ENCODE measurements at regions not wholly inside any gene's neighbourhood (a gene's known extent, or its start where the extent isn't known, plus 50 kb on each side); places are given as distances from the start of the nearest gene placed in this dataset.

DNA sequence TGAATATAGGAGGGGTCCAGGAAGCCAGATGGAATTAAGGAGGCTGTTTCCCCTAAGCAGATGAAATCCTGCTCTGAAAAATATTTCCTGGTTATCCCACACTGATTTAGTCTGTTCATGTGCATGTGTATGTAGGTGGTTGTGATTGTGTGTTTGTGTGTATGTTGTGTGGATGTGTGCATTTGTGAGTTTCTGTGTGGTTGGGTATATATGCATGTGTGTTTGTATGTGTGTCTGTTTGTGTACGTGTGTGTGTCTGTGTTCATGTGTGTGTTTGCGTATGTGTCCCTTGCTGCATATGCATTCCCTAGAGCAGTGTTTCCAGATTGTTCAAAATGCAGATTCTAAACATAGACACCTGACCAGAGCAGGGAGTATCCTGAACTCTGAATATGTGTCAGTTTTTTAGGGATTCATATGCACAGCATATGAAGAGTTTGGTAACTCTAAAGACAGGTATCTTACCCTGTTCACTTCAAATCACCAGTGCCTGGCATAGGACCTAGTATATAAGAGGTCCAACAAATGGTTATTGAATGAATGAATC, 239.8 kb downstream of the MAFB start:
- no peak for DNase-seq (ENCODE audit: low read depth in 2 of 2)

DNA sequence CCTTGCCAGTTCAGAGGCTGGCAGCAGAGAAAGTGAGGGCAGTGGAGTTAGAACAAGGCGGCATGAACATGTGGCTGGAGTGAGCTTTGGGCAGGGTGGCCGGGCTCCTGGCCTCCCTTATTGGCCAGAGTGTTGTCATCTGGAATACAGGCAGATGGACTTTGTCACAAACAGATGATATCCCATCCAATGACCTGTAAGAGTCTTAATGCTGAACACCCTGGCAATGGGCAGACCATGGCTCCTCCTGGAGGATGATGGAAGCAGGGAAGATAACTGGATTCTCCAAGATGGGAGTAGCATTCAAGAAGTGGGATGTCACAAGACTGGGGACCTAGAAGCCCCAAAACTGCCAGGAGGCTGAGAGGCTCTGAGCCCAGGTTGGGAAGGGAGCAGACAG, 242.1 kb downstream of the MAFB start:
- no peak for DNase-seq (ENCODE audit: low read depth in 2 of 2)

DNA sequence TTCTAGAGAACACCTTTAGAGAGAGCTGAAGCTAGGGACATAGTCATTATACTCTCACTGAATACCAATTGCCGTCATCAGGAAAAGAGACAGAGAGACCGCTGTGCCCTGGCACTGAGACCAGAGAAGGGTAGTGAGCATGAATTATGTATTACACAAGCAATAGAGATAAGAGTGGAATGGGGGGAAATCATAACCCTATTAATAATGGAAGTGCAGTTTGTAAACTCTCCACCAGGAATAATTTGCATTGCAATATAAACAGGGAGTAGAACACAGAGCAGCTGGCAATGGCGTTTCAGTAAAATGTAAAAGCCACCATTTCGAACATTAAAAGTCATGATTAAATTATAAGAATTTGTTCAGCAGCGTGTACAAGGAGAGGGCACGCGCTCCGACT, 244.5 kb downstream of the MAFB start:
- no peak for DNase-seq (ENCODE audit: low read depth in 2 of 2)

DNA sequence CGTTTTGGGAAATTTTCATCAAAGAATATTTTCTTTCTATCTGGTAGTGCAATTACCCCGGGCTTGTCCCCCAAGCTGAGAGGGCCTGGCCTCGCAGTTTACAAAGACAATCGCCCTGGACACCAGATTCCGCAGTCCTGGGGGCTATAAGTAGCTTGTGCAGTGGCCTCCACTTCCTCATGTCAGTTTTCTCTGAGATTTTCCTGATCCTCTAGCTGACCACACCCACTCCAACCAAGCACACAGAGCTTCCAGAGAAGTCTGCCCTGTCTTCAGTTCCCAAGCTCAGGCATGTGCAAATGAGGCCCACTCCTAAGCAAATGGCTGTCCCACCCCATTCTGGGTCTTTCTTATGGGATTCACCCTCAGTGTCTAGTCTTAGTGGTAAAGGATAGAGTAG, 245.3 kb downstream of the MAFB start:
- no peak for DNase-seq (ENCODE audit: low read depth in 2 of 2)

DNA sequence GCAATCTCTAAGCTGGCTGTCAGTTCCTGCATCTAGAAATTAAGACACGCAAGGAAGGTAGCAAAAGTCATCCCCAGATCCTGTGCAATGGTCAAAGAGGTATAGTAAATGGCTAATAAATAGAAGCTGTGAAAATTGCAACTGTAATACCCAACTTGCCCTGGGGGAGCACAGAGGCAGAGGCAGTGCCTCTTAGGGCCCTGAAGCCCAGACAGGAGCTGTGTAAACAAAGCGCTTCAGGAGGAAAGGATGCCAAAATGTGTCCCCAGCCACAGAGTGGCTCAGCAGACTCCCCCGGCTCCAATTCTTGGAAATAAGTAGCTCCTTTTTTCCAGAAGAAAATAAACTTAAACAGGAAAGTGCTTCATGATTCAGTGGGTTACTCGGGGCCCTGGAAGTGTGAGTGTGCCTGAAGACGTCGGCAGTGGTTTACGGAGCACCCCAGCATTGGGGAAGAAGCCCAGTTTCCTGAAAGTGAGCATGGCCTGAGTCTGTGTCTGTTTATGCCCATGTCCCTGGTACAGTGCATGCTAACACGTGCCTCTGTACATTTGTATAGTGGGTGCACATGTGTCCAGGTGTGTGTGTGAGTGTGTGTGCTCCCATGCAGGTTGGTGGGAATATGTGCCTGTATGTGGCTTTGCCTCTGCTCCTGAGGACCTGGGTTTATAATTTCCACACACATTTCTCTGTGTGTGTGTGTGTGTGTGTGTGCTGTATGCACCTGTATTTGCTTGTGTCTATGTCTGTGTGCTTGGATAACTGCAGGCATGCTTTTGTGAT, 246.7 kb downstream of the MAFB start:
- DNase-seq (ENCODE audit: low read depth in 2 of 2) = no peak

DNA sequence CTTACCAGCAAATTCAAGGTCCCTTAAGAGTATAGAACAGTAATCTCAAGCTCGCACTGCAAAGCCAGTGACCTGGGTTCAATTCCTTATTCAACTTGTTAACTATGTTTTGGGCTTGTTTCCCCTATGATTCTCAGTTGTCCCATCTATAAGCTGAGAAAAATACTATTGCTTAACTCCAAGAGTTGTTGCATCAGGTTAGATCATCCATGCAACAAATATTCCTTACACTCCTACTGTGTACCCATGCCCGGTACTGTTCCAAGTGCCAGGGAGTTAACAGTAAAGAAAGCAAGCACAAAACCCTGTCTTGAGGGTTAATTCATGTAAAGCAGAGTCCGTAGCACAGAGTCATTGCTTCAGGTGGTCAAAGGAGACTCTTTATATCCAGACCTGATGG, 247.3 kb downstream of the MAFB start:
- DNase-seq (ENCODE audit: low read depth in 2 of 2) = no peak

DNA sequence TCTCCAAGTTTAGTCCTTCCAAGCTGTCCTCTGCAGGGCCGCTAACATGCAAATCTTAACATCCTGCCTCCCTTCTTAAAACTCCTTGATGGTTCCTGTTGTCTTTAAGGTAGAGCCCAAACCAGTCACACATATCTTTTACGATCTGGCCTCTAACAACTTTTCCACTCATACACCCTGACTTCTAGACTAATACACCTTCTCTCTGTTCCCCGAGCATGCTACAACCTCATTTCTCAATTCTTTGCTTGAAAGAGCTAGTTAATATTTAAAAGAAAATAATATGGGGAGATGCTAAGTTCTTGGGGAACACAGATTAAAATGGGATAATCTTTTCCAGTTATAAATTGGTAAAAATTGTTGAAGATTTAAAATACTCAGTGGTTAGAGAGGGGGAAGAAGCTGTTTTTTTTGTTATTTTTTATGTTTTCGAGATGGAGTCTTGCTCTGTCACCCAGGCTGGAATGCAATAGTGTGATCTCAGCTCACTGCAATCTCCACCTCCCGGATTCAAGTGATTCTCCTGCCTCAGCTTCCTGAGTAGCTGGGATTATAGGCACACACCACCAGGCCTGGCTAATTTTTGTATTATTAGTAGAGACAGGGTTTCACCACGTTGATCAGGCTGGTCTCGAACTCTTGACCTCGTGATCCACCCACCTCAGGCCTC, 250.7 kb downstream of the MAFB start:
- DNase-seq (ENCODE audit: low read depth in 2 of 2) = no peak

DNA sequence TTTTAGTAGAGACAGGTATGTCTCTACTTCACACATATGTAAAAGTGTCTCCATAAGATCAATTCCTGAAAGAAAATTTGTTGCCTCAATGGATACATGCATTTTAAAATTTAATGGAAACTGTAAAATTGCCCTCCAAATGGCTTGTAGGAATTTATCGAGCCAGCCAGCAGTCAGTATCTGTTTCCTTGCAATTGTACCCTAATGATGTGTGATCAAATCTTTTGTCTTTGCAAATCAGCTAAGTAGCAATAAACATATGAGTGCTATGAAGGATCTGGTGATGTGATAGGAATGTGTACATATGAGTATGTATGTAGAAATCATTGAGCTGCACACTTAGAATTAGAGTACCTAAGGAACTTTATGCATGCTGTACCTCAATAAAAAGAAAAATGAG, 253.0 kb downstream of the MAFB start:
- no peak for DNase-seq (ENCODE audit: low read depth in 2 of 2)

DNA sequence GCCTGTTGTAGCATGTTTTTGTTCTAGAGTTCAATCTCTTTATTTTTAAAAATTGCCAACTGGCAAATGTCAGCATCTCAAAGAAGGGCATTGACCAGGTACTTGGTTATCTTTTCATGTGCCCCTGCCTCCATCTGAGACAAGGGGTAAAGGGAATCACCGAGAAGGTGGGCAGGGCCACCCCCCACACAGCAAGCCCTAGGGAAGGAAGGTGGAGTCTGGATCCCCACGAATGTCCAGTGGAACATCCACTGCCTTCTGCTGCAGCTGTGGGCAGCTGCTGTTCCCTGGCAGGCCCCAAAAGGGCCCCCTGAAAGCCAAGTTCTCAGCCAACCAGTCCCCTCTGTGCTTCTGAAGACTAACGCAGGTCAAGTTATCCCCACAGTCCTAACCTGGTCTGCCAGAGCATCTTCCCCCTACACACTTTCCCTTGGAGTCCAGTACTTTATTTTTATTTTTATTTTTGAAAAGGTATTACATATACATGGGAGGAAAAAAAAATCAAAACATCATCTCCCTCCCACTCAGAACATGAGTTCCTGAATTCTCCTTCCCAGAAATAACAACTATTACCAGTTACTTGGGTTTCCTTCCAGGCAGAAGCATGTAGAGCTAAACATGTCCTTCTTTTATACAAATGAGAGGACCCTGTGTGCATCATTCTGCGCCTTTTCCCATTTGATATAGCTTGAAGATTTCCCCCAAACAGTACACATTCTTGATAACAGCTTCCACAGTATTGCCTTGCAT, 253.7 kb downstream of the MAFB start:
- DNase-seq (ENCODE audit: low read depth in 2 of 2) = no peak

DNA sequence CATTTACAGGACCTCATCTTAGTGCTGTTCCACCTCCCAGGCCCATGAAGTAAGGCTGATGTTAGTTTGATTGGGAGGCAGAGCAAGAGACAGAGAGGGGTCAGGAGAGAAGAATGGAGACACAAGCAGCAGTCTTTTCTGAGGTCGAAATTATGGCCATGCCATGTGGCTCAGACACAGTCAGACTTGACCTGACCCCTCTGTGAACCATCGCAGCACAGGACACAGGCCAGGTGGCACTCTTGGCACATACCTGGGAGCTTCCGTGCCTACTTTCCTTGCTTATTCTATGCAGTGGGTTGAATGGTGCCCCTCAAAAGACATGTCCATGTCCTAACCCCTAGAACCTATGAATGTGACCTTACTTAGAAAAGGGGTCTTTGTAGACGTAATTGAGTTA, 254.9 kb downstream of the MAFB start:
- no peak for DNase-seq (ENCODE audit: low read depth in 2 of 2)

DNA sequence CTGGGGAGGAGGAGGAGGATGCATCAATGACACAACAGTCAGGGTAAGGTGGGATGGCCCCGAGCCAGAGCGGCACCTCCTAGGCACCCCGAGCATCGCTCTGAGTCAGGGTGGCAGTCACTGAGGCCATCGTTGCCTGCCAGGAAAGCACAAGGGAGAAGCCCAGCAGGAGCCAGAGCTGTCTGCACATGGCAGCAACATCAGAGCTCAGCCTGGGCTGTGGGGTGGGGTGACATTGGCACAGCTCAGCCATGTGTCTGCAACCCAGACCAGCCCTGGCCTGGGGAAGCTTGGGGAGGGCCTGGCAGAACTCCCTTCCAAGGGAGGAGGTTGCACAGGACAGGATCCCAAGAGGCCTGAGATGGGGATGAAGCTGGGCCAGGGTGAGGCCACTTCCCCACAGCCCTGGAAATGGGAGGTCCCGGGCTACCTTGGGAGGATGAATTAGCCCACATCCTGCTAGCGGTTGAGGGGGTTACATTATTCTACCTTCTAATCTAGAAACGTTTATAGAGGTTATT, 255.6 kb downstream of the MAFB start:
- DNase-seq (ENCODE audit: low read depth in 2 of 2) = no peak

DNA sequence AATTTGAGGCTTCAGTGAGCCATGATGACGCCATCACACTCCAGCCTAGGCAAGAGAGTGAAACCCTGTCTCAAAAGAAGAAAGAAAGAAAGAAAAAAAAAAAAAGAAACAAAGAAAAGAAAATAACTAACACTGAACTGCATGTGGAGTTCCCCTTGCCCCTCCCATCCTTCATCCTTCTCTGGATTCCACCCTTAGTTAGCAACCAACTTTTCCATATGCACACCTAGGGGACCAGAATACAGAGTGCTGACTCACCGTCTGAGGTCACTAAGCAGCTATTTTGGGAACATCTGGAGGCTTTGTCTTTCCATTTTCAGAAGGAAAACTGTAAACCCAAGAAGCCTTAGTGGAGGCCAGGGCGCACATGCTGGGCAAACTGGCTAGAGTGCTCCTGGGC, 257.4 kb downstream of the MAFB start:
- peak; percentile 10 to 17 for DNase-seq (ENCODE audit: low read depth in 2 of 2)

DNA sequence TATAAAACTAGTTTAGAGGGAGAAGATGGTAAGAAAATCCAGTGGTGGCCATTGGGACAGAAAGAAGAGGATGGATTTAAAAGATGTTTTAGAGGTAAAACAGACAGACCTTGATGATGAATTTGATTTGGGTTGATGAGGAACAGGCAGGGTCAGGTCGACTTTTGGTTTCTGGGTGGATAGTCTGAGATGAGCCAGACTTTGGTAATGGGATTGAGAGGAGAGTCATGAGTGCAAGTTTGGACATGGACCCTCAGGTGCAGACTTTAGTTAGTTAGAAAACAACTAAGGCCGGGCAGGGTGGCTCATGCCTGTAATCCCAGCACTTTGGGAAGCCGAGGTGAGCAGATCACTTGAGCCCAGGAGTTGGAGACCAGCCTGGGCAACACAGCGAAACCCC, 257.9 kb downstream of the MAFB start:
- no peak for DNase-seq (ENCODE audit: low read depth in 2 of 2)

DNA sequence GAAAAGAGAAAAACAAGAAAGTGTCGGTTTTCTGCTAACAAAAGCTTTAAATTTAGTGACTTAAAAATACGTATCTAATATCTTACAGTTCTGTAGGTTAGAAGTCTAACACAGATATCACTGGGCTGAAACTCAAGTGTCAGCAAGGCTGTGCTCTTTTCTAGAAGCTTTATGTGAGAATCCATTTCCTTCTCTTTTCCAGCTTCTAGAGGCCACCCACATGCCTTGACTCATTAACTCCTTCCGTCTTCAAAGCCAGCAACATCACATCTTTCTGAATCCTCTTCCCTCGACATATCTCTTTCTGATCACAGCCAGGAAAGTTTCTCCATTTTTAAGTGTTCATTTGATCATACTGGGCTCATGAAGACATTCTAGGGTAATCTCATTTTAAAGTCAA, 262.0 kb downstream of the MAFB start:
- DNase-seq (ENCODE audit: low read depth in 2 of 2) = no peak

DNA sequence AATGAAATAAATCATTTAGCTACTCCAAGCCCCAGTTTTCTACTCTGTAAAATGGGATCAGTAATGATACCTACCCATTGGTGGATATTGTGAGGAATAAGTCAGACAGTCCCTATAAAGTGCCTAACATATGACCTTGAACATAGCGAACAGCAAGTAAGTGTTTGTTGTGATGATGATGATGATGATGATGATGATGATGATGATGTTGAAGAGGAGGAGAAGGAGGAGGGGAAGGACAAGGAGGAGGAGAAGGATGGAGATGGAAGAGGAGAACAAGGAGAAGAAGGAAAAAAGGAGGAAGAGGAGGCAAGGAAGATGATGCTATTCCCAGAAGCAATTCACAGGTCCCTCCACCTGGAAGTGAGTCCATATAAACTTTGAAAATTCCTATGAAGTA, 264.3 kb downstream of the MAFB start:
- DNase-seq (ENCODE audit: low read depth in 2 of 2) = no peak

DNA sequence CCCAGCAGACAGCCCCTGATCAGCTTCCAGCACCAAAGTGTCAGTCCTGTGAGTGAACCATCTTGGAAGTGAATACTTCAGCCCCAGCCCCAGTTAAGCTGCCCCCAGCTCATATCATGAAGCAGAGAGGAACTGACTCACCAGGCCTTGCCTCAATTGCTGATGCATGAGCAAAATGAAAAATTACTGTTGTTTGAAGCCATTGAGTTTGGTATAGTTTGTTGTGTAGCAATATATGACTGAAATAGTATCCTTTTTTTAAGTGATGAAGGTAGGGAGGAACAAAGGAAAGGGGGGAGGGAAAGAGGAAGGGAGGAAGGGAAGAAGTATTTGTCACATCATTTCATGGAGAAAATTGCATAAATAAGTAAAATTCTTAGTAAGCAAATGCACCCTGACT, 266.4 kb downstream of the MAFB start:
- no peak for DNase-seq (ENCODE audit: low read depth in 2 of 2)

DNA sequence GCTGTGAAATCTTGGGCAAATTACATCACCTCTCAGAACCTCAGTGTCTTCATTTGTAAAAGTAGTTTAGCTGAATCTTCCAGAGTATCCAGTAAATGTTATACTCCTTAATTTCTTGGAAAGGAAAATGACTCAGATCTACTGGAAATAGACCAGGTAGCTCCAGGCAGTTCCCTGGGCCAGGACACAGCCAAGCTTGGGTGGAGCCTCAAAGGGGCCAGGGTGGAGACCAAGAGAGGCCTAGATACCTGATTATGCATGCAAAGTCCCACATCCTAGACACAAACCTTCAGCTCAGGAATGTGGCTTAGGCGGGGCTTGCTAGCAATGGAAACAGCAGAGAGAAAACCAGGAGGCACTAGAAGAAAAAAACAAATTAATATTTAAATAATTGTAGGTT, 272.8 kb downstream of the MAFB start:
- DNase-seq (ENCODE audit: low read depth in 2 of 2) = no peak

DNA sequence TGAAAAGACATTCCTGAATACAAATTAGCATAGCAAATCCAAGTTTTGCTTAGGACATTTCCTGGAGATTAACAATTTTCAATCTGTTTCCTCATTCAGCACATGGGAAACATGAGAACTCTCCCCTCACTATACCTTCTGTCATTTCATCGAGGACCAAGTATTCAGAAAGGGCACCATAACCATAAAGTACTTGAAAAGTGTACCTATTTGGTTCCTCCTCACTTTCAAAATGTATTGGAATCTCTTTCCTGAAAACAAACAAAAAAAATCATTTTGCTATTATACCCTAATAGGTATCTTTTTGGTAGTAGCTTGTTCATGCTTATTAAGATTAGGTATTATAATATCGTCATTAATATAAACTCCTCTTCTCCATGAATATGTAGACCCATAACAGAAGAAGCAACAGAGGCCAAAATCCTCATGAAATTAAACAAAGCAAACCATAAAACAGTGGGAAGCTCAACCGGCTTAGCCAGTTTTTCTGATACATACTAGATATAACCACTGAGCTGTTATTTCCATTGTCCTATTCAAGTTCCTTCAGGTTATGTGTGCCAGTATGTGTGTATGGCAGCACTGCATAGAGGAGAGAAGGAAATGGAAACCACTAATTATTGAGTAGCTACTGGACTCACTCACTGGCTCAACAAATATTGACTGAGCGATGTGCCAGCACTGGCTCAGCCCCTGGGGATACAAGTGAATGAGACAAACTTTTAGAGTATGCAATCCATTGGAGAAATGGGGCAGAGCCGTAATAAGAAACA, 274.0 kb downstream of the MAFB start:
- no peak for DNase-seq (ENCODE audit: low read depth in 2 of 2)

DNA sequence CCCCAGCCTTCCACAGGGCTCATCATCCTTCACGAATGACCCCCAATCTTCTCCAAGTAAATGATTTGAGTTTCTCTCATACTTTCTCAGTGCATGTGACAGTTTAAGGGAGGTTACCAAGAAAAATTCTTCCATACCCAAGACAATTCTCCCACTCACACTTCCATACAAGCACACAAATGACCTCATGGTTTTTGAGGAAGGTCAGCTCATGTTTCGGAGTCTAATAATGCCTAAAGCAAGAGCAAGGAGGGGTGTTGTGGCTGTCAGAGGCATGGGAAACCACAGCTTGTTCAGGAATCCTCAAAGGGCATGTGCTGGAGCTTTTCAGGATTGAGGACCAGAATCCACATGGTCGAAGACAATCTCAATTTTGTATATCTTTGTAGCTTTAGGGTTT, 279.0 kb downstream of the MAFB start:
- DNase-seq (ENCODE audit: low read depth in 2 of 2) = no peak

DNA sequence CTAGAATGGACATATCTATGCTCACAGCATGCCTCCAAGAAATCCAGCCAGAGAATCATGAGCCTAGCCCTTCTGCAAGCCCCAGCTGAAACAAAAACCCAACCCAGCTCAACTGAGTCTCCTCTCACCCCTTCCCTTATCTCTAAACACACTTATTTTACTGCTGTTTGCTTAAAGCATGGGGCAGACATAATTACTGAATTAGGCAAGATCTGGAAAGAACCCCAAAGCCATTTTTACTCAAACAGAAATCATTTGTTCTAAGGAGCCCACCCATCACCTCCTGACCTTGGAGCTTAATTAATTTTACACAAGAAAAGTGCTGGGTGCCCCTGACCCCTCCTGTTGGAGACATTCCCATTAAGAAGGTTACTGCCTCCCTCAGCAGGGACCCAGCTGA, 291.6 kb downstream of the MAFB start:
- DNase-seq (ENCODE audit: low read depth in 2 of 2) = no peak

DNA sequence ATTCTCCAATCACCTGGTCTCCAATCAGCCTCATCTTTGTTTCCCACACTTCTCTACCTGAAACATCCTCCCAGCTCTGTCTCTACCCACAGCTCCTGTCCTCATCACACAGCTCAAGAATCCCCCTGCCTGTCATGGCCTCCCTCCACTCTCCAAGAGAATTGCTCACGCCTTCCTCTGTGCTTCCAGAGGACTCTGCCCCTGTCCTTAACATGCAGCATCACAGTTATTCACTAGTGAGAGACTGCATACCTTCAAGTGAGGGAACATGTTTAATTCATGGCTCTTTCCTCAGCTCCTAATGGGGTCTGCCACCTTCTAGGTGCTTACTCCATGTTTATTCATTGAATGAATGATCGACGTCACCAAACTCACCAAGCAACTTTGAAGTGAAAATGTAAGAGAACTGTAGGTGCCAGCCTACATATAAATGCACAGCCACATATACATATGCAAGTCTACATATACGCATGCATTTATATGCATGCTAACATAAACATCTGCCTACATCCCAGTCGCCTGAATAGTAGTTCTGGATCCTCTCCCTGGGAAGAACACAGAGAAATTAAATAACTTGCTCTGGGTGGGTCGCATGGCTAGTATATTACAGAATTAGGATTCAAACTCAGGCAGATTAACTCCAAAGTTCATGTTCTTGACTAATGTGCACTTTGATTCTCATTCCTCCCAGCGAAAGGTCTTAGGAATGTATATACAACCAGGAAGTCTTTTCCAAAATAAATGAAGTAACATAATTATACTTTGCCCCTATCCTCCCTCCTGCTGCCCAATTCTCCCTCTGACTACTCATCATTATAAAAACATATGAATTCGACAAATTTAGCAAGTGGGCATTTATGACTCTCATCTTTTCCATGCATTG, 295.6 kb downstream of the MAFB start:
- DNase-seq (ENCODE audit: low read depth in 2 of 2) = no peak

Data from fibroblast of skin of left quadriceps (primary cell).